ENCODE measurements at regions not wholly inside any gene's neighbourhood (a gene's known extent, or its start where the extent isn't known, plus 50 kb on each side); places are given as distances from the start of the nearest gene placed in this dataset.
"Not testable (repeated sequence)": the region's sequence is repeated elsewhere in the genome, so short reads cannot be mapped to it uniquely, and the experiment has no call there.

DNA sequence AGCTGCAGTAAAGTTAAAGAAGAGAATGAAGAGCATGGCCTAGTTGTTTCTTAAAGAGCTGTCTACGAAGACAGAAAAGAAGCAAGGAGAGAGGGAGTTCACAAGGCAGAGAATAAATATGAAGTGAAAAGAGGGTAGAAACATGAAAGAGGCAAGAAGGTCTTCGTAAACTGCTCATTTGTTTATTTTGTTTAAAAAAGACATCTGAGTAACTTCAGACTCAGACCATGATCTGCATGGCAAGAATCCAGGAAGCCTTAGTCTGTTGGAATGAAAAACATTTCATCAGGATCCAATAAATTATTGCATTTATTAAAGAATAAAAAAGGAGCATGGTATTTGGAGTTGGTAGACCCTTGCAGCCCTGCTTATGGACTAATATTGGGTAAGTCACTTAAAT is 151.1 kb downstream of the SEM1 start:
- TF ChIP-seq, protein P1, sequence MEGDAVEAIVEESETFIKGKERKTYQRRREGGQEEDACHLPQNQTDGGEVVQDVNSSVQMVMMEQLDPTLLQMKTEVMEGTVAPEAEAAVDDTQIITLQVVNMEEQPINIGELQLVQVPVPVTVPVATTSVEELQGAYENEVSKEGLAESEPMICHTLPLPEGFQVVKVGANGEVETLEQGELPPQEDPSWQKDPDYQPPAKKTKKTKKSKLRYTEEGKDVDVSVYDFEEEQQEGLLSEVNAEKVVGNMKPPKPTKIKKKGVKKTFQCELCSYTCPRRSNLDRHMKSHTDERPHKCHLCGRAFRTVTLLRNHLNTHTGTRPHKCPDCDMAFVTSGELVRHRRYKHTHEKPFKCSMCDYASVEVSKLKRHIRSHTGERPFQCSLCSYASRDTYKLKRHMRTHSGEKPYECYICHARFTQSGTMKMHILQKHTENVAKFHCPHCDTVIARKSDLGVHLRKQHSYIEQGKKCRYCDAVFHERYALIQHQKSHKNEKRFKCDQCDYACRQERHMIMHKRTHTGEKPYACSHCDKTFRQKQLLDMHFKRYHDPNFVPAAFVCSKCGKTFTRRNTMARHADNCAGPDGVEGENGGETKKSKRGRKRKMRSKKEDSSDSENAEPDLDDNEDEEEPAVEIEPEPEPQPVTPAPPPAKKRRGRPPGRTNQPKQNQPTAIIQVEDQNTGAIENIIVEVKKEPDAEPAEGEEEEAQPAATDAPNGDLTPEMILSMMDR (IDR thresholded peaks at IDR 0.05), result no peak
- no peak for TF ChIP-seq EZH2 (IDR thresholded peaks at IDR 0.05)
- no peak for TF ChIP-seq EZH2phosphoT487 (IDR thresholded peaks at IDR 0.05)
- no peak overlapping the region for H3K27ac Mint-ChIP-seq
- no peaks in the 10 kb centered on the region for H3K27me3 Mint-ChIP-seq (ENCODE audit: insufficient read depth, low read depth)
- no peak overlapping the region for H3K4me2 ChIP-seq
- no peaks in the 10 kb centered on the region for H3F3A ChIP-seq (ENCODE audit: low read depth)
- no peaks in the 10 kb centered on the region for H3K36me3 Mint-ChIP-seq
- peaks cover 2% of the 10 kb centered on the region for H3K9me3 Mint-ChIP-seq
- H3K4me1 Mint-ChIP-seq, result no peaks in the 10 kb centered on the region
- peak overlapping the region; percentile 50 for H2AFZ ChIP-seq (replicated peaks)
- no peaks in the 10 kb centered on the region for H3K4me1 ChIP-seq
- H3K79me2 ChIP-seq (ENCODE audit: low read depth), result no peaks in the 10 kb centered on the region
- no peaks in the 10 kb centered on the region for H3K36me3 ChIP-seq
- H3K9me3 ChIP-seq (ENCODE audit: low read depth), result no peaks in the 10 kb centered on the region
- H3K4me3 Mint-ChIP-seq, result no peak overlapping the region
- no peak overlapping the region for H3K4me3 ChIP-seq
- DNase-seq (ENCODE audit: low spot score), result no peak
- H3K27me3 ChIP-seq, result no peaks in the 10 kb centered on the region
- H3K9ac ChIP-seq, result no peak overlapping the region
- H4K20me1 ChIP-seq (ENCODE audit: low read depth), result no peaks in the 10 kb centered on the region
- H3K27ac ChIP-seq, result no peak overlapping the region

DNA sequence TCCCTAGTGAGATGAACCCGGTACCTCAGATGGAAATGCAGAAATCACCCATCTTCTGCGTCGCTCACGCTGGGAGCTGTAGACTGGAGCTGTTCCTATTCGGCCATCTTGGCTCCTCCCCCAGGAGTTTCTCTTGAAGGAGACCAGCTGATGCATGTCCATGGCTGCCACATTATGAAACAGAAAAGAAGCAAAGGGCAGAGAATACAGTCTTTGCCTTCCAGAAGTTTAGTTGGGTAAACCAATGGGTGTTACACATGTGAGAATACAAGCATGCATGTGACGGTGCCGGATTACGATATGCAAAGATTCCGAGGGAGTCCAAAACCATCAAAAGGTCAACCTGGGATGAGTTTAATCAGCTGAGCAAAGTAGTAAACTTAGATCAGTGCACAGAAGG is 151.6 kb downstream of the SEM1 start:
- H3K9ac ChIP-seq, result no peak overlapping the region
- H3K9me3 Mint-ChIP-seq, result peaks cover 2% of the 10 kb centered on the region
- no peaks in the 10 kb centered on the region for H3K27me3 ChIP-seq
- H3K9me3 ChIP-seq (ENCODE audit: low read depth), result no peaks in the 10 kb centered on the region
- no peaks in the 10 kb centered on the region for H3K4me1 Mint-ChIP-seq
- no peaks in the 10 kb centered on the region for H4K20me1 ChIP-seq (ENCODE audit: low read depth)
- H3K4me2 ChIP-seq, result no peak overlapping the region
- H3K27me3 Mint-ChIP-seq (ENCODE audit: insufficient read depth, low read depth), result no peaks in the 10 kb centered on the region
- H2AFZ ChIP-seq (replicated peaks), result peak overlapping the region; percentile 50
- H3K36me3 Mint-ChIP-seq, result no peaks in the 10 kb centered on the region
- H3K36me3 ChIP-seq, result no peaks in the 10 kb centered on the region
- TF ChIP-seq EZH2phosphoT487 (IDR thresholded peaks at IDR 0.05) (no peak), EZH2 (IDR thresholded peaks at IDR 0.05) (no peak)
- TF ChIP-seq, protein P1 (IDR thresholded peaks at IDR 0.05), result no peak
- H3K4me3 ChIP-seq, result no peak overlapping the region
- H3K4me1 ChIP-seq, result no peaks in the 10 kb centered on the region
- DNase-seq (ENCODE audit: low spot score), result no peak
- no peak overlapping the region for H3K27ac Mint-ChIP-seq
- no peak overlapping the region for H3K4me3 Mint-ChIP-seq
- H3F3A ChIP-seq (ENCODE audit: low read depth), result no peaks in the 10 kb centered on the region
- no peak overlapping the region for H3K27ac ChIP-seq
- H3K79me2 ChIP-seq (ENCODE audit: low read depth), result no peaks in the 10 kb centered on the region

DNA sequence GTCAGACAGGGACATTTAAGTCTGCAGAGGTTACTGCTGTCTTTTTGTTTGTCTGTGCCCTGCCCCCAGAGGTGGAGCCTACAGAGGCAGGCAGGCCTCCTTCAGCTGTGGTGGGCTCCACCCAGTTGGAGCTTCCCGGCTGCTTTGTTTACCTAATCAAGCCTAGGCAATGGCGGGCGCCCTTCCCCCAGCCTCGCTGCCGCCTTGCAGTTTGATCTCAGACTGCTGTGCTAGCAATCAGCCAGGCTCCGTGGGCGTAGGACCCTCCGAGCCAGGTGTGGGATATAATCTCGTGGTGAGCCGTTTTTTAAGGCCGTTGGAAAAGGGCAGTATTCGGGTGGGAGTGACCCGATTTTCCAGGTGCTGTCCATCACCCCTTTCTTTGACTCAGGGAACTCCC is 152.0 kb downstream of the SEM1 start:
- H3K4me1 Mint-ChIP-seq; DNase-seq (ENCODE audit: low spot score); H2AFZ ChIP-seq (replicated peaks); H3K27me3 ChIP-seq; H3K27ac Mint-ChIP-seq; H3K9me3 ChIP-seq (ENCODE audit: low read depth); H3K79me2 ChIP-seq (ENCODE audit: low read depth); H4K20me1 ChIP-seq (ENCODE audit: low read depth); H3K36me3 ChIP-seq; H3K4me2 ChIP-seq; H3K4me3 Mint-ChIP-seq; H3K36me3 Mint-ChIP-seq; H3K4me1 ChIP-seq; H3K9ac ChIP-seq; H3K9me3 Mint-ChIP-seq; H3K27ac ChIP-seq; H3F3A ChIP-seq (ENCODE audit: low read depth); H3K27me3 Mint-ChIP-seq (ENCODE audit: insufficient read depth, low read depth); H3K4me3 ChIP-seq: not testable (repeated sequence)

DNA sequence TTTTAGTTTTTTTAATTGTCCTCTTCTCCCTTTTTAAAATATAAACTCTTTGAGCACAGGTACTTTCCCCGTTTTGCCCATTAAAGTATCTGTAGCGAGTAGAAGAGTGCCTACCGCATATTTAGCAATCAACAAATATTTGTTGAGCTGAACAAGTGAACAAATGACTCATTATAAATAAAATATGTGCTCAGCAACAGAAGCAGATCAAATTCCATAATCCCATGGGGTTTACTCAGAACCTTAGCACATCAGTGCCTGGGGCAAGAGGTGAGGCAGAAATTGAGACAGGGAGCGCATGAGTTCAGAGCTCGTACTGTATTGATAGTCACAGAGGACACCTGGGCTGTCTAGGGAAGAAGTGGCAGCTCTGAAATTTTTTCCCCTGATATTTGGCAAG is 161.0 kb downstream of the SEM1 start:
- Mint-ChIP-seq H3K9me3 (no peaks in the 10 kb centered on the region), H3K4me3 (no peak overlapping the region), H3K27ac (no peak overlapping the region), H3K4me1 (no peaks in the 10 kb centered on the region), H3K27me3 (ENCODE audit: insufficient read depth, low read depth) (peaks cover 4% of the 10 kb centered on the region), H3K36me3 (no peaks in the 10 kb centered on the region)
- Histone ChIP-seq H3K9ac (no peak overlapping the region), H3K27me3 (no peaks in the 10 kb centered on the region), H3K9me3 (ENCODE audit: low read depth) (no peaks in the 10 kb centered on the region), H2AFZ (replicated peaks) (no peak overlapping the region), H3K27ac (no peak overlapping the region), H4K20me1 (ENCODE audit: low read depth) (no peaks in the 10 kb centered on the region), H3K4me2 (no peak overlapping the region), H3K4me1 (peaks cover 28% of the 10 kb centered on the region), H3K36me3 (no peaks in the 10 kb centered on the region), H3F3A (ENCODE audit: low read depth) (no peaks in the 10 kb centered on the region), H3K79me2 (ENCODE audit: low read depth) (no peaks in the 10 kb centered on the region), H3K4me3 (no peak overlapping the region)
- TF ChIP-seq, protein P1 (IDR thresholded peaks at IDR 0.05), result no peak
- TF ChIP-seq EZH2 (IDR thresholded peaks at IDR 0.05), result no peak
- no peak for TF ChIP-seq EZH2phosphoT487 (IDR thresholded peaks at IDR 0.05)
- DNase-seq (ENCODE audit: low spot score), result no peak

All from neural progenitor cell (in vitro differentiated cells).